Adrenal gland (tissue), 5 donors: ENCODE measurements at regions not wholly inside any gene's neighbourhood (a gene's known extent, or its start where the extent isn't known, plus 50 kb on each side); places are given as distances from the start of the nearest gene placed in this dataset.

Experiments
- CTCF ChIP-seq, 6 experiments: fragments of 450-650 bp in 4 of 6; fragments of 200-600 bp in 2 of 6; sonication (generic) in 1 of 6; IDR thresholded peaks; 1 replicate in 5 of 6; 2 replicates in 1 of 6; pipeline versions ENCODE4 v1.5.1 to v1.8.0; 2016 to 2021; ENCODE audit warnings: antibody characterized with exemption in 6 of 6, mild to moderate bottlenecking in 2 of 6, moderate library complexity in 1 of 6
- POLR2A ChIP-seq, 2 donors: fragments of 450-650 bp; IDR thresholded peaks; one replicate each; pipeline ENCODE4 v1.6.1; 2017; ENCODE audit warnings: antibody characterized with exemption in 2 of 2, mild to moderate bottlenecking in 2 of 2, moderate library complexity in 1 of 2
- donor health status: DM: no; HTN: no; CAD: no.

- no peak for TF ChIP-seq CTCF (IDR thresholded peaks at IDR 0.05)
- TF ChIP-seq POLR2A (IDR thresholded peaks at IDR 0.05), result no peak
Observed at GRCh38 chr3:5498981-5499380, 311.5 kb downstream of the EDEM1 start.
